Fibroblast of the aortic adventitia (primary cell): ENCODE measurements at regions not wholly inside any gene's neighbourhood (a gene's known extent, or its start where the extent isn't known, plus 50 kb on each side); places are given as distances from the start of the nearest gene placed in this dataset.

Experiments
- DNase-seq: peaks from one replicate; pipeline ENCODE4 v3.0.0-alpha.2; 2010; ENCODE audit warnings: low read depth
- H3K4me3 ChIP-seq: 2 replicates; pipeline ENCODE4 v1.5.1; 2011; ENCODE audit warnings: low read depth, mild to moderate bottlenecking, control low read depth, low read length, moderate library complexity
- CTCF ChIP-seq: IDR thresholded peaks from 2 replicates; pipeline ENCODE4 v1.5.1; 2011; ENCODE audit warnings: mild to moderate bottlenecking, low read length, control low read depth, inconsistent platforms; ENCODE audit not compliant: insufficient read depth

- DNase-seq = no peak
- no peak for TF ChIP-seq CTCF
- H3K4me3 ChIP-seq = no peak overlapping the region
Measured at GRCh38 chr7:132030883-132031282, 474.5 kb upstream of the PODXL start.

DNA sequence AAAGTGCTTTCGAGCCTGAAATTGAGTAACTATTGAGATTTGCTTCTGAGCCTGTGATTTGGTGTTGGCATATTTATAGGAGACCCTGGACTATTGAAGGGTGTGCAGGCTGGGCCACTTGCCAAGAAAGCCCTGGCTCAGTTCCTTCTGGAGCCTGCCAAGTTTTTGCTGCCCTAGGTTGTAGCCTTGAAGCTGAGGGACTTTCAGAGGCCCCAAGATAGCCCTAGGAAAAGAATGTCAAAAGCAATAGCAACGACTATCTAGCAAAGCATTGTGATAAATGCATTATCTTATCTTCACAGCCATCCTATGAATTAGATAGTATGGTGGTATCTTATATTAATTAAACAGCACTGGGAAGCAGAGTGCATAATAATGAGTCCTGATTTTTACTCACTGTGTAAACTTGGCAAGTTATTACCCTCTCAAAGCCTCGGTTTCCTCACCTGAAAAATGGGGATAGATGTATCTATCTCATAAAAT lies 473.7 kb upstream of the PODXL start:
- no peak overlapping the region for H3K4me3 ChIP-seq
- DNase-seq = peak; percentile 32
- TF ChIP-seq CTCF = no peak

GRCh38 chr7:132029369-132030085 lies 473.1 kb upstream of the PODXL start:
- no peak for TF ChIP-seq CTCF
- H3K4me3 ChIP-seq = no peak overlapping the region
- peak; percentile 15 for DNase-seq

- no peak overlapping the region for H3K4me3 ChIP-seq
- no peak for DNase-seq
- no peak for TF ChIP-seq CTCF
Measured at GRCh38 chr7:132028144-132028920, 471.9 kb upstream of the PODXL start.

GRCh38 chr7:132024290-132024689 lies 467.9 kb upstream of the PODXL start:
- H3K4me3 ChIP-seq = no peak overlapping the region
- no peak for TF ChIP-seq CTCF
- DNase-seq = no peak

DNA sequence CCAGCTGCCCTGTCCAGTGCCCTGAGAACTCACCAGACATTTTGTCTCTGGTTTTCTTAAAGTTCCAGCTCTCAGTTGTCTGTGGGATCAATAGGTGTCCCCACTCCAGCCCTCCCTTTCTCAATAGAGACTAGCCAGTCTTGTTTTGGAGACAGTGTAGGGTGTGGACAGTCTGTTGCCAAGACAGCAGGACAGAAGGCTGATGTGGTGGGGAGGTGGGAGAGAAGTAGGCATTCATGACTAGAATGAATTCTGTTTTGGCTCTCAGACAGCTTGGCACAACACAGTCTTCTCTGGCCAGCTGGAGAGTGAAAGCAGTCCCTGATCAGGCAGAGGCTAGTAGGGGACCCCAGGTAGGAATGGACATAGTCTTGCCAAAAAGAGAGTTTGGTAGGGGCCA lies 467.0 kb upstream of the PODXL start:
- DNase-seq = no peak
- TF ChIP-seq CTCF = no peak
- H3K4me3 ChIP-seq = no peak overlapping the region
